Colonic mucosa (tissue), 4 donors: ENCODE measurements at regions not wholly inside any gene's neighbourhood (a gene's known extent, or its start where the extent isn't known, plus 50 kb on each side); places are given as distances from the start of the nearest gene placed in this dataset.

Experiments
- DNase-seq: peaks from one replicate; pipeline ENCODE4 v3.0.0-alpha.2; 2020
- H3K27ac ChIP-seq: fragments of 200-600 bp; one replicate; pipeline ENCODE4 v1.8.0; 2021
- H3K27me3 ChIP-seq: fragments of 200-600 bp; one replicate; pipeline ENCODE4 v1.8.0; 2021
- H3K36me3 ChIP-seq: fragments of 200-600 bp; one replicate; pipeline ENCODE4 v1.8.0; 2021
- H3K4me1 ChIP-seq: fragments of 200-600 bp; one replicate; pipeline ENCODE4 v1.8.0; 2021; ENCODE audit warnings: mild to moderate bottlenecking
- H3K4me3 ChIP-seq: fragments of 200-600 bp; one replicate; pipeline ENCODE4 v1.8.0; 2021
- H3K9ac ChIP-seq, 2 donors: one replicate each; pipeline ENCODE4 v1.7.0; 2013; ENCODE audit warnings: control low read depth in 2 of 2, low read depth in 2 of 2, low read length in 2 of 2
- H3K9me3 ChIP-seq: fragments of 200-600 bp; one replicate; pipeline ENCODE4 v1.8.0; 2021
- intact Hi-C: fragments of 100-400 bp; cut with DNase I; formaldehyde crosslinking; loops from one replicate; pipeline ENCODE4 v1.14.1; 2022
- TF ChIP-seq, protein P1 (sequence below): fragments of 200-600 bp; IDR thresholded peaks from one replicate; pipeline ENCODE4 v1.8.0; 2022; ENCODE audit warnings: antibody characterized with exemption, mild to moderate bottlenecking
- donor health status: healthy.
- donor health status: DM: no; HTN: no; CAD: no.
- donor health status: DM: no; HTN: no; CAD: no.

DNA sequence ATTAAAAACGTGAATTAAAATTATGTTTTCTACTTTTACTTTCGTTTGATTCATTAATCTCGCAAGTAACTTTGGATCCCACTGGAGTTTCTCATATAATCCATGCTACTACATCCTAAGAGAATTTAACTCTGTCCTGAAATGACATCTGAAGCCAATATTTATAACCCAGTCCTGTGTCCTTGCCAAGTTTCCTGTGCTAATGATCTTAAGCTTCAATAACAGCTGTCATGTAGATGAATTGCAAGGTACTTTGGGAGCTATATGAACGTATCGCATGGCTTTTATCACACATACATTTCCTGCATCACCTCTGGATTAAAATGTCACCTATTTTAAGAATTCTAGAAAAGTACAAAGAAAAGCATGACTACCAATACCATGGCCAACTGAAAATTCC lies 833.8 kb upstream of the CITED2 start:
- H3K9ac ChIP-seq: no peak overlapping the region
- H3K27me3 ChIP-seq: no peaks in the 10 kb centered on the region
- no peaks in the 10 kb centered on the region for H3K36me3 ChIP-seq
- intact Hi-C loops: no loop called here
- H3K27ac ChIP-seq: no peak overlapping the region
- TF ChIP-seq, protein P1, sequence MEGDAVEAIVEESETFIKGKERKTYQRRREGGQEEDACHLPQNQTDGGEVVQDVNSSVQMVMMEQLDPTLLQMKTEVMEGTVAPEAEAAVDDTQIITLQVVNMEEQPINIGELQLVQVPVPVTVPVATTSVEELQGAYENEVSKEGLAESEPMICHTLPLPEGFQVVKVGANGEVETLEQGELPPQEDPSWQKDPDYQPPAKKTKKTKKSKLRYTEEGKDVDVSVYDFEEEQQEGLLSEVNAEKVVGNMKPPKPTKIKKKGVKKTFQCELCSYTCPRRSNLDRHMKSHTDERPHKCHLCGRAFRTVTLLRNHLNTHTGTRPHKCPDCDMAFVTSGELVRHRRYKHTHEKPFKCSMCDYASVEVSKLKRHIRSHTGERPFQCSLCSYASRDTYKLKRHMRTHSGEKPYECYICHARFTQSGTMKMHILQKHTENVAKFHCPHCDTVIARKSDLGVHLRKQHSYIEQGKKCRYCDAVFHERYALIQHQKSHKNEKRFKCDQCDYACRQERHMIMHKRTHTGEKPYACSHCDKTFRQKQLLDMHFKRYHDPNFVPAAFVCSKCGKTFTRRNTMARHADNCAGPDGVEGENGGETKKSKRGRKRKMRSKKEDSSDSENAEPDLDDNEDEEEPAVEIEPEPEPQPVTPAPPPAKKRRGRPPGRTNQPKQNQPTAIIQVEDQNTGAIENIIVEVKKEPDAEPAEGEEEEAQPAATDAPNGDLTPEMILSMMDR: no peak
- no peaks in the 10 kb centered on the region for H3K9me3 ChIP-seq
- DNase-seq: no peak
- no peak overlapping the region for H3K4me3 ChIP-seq
- H3K4me1 ChIP-seq: no peaks in the 10 kb centered on the region

DNA sequence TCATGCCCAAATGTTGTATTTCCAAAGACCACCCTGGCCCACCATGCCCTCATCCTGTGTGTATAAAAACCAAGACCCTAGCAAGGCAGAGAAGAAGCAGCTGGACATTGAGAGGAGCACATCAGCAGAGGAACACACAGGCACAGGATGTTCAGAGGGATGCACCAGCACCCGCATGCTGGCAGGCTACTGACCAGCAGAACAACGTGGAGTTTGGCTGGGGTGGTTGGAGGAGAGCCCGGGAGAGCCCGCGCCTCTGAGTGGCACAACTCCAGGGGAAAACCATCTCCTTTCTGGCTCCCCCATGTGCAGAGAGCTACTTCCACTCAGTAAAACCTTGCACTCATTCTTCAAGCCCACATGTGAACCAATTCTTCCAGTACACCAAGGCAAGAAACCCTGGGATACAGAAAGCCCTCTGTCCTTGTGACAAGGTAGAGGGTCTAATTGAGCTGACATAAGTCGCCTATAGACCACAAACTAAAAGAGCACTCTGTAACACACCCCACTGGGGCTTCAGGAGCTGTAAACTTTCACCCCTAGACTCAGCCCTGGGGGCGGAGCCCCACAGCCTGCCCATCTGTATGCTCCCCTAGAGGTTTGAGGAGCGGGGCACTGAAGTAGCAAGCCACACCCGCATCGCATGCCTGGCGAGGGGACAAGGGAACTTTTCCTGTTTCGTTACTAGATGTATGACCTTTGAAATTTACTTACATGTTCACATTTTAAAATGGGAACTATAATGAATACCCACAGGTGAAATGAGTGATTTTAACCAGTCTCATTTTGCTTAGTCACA lies 831.5 kb upstream of the CITED2 start:
- H3K4me3 ChIP-seq: no peak overlapping the region
- no peaks in the 10 kb centered on the region for H3K27me3 ChIP-seq
- H3K4me1 ChIP-seq: no peaks in the 10 kb centered on the region
- no peak overlapping the region for H3K27ac ChIP-seq
- H3K9ac ChIP-seq: no peak overlapping the region
- TF ChIP-seq, protein P1: no peak
- intact Hi-C loops: no loop called here
- no peaks in the 10 kb centered on the region for H3K36me3 ChIP-seq
- H3K9me3 ChIP-seq: no peaks in the 10 kb centered on the region
- DNase-seq: no peak

DNA sequence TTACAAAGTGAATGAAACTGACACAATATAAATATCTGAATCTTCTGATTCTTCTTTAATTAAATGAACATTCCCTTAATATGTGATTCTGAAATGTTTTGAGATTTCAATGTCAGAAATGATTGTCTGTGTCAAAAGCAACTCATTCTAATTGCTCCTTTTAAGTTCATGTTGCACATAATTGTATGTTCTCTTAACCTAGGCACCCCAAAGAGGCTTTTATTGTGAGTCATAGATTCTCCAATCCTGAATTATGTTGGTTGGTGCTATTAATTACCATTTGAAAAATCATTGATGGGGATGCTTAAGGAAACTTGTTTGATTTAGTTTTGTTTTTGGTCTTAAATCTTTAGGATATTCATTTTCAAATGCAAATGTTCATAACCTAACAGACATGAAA lies 829.7 kb upstream of the CITED2 start:
- DNase-seq: no peak
- no peaks in the 10 kb centered on the region for H3K36me3 ChIP-seq
- H3K4me1 ChIP-seq: no peaks in the 10 kb centered on the region
- H3K9me3 ChIP-seq: no peaks in the 10 kb centered on the region
- H3K9ac ChIP-seq: no peak overlapping the region
- H3K4me3 ChIP-seq: no peak overlapping the region
- intact Hi-C loops: no loop called here
- TF ChIP-seq, protein P1: no peak
- H3K27me3 ChIP-seq: no peaks in the 10 kb centered on the region
- H3K27ac ChIP-seq: no peak overlapping the region

DNA sequence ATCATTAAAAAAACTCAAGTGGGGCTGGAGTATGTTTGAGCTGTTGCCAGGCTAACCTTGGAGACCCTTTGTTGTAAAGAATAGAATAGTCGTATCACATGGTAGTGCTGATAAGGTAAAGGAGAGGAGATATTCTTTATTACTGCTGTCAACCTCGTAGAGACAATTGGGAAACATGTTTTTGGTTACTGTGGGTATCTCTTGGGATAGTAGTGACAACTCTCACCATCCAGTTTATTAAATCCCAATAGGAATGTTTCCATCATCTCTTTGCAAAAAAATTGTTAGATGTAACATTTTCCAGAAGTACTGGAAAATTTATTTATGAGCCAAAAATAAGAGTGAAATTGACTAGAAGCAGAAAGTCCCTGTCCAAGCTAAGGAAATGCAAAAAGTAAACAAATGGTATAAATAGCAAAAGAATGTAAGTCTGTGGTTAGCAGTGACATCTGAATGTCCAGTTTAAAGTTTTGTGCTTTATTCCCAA lies 829.3 kb upstream of the CITED2 start:
- intact Hi-C loops: no loop called here
- H3K9ac ChIP-seq: no peak overlapping the region
- DNase-seq: no peak
- no peaks in the 10 kb centered on the region for H3K9me3 ChIP-seq
- no peak overlapping the region for H3K27ac ChIP-seq
- no peaks in the 10 kb centered on the region for H3K36me3 ChIP-seq
- H3K4me1 ChIP-seq: no peaks in the 10 kb centered on the region
- H3K27me3 ChIP-seq: no peaks in the 10 kb centered on the region
- no peak overlapping the region for H3K4me3 ChIP-seq
- TF ChIP-seq, protein P1: no peak

DNA sequence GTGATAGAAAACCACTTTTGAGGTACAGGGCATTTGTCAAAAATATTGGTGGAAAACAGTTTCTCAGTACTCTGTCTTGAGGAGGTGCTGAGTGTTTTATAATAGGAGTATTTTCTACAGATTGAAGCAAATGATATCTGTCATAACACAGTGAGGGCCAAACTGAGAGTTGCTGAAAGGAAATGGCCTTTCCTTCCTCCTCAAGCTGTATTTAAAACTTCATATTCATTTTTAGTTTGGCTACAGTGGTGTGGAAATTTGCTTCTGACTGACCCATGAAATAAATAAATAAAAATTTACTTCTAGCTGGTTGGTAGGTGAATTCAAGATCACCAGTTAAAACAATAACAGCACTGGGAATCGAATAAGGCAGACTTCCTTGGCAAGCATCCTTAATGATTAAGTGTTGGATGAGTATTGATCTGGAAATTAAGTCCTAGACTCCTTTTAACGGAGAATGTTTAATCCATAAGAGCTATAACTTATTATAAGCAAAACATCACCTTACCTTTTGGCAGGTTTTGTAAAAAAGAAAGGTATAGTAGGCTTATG lies 828.6 kb upstream of the CITED2 start:
- DNase-seq: no peak
- no peaks in the 10 kb centered on the region for H3K36me3 ChIP-seq
- no peak overlapping the region for H3K4me3 ChIP-seq
- TF ChIP-seq, protein P1: no peak
- intact Hi-C loops: no loop called here
- no peaks in the 10 kb centered on the region for H3K9me3 ChIP-seq
- H3K9ac ChIP-seq: no peak overlapping the region
- H3K27me3 ChIP-seq: no peaks in the 10 kb centered on the region
- H3K4me1 ChIP-seq: no peaks in the 10 kb centered on the region
- no peak overlapping the region for H3K27ac ChIP-seq
